Renal cortical epithelial cell (primary cell): ENCODE measurements at regions not wholly inside any gene's neighbourhood (a gene's known extent, or its start where the extent isn't known, plus 50 kb on each side); places are given as distances from the start of the nearest gene placed in this dataset.
A peak's percentile ranks its signal among the peaks of the same experiment; 100 is the strongest.
"Not testable (repeated sequence)": the region's sequence is repeated elsewhere in the genome, so short reads cannot be mapped to it uniquely, and the experiment has no call there.

Experiments
- DNase-seq: peaks from one replicate; pipeline ENCODE4 v3.0.0-alpha.2; 2011; ENCODE audit warnings: low read depth

DNA sequence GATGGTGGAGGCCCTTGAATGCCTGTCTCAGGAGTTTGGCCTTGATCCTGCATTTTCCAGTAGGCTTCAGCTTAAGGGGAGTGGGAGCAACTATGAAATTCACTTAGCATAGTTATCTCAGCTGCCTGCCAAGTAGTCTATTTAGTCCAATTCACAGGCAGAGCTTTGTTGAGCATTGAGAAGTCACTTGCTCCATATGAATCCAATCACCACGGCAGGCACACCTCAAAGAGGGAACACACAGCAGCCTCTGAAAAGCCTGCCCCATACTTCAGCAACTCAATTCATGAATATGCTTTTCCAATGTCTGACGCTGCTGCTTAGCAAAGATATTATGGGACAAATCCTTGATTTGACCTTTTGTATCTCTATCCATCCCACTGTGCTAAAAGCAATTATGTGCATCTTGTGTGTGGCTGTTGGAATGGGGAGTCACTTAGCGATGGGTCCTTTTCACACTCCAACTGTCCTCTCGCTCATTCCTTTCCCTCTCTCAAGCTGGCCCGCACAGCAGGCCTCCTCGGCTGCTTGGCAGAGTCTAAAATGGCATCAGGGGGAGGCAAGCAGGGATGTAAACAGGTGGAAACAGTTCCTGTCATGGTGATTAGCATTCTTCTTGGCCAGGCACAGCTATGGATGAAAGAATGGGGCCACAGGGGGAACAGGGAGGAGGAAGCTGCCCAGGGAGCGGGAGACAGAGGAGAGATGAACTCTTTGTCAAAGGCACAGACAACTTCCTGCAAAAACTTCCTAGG is 56.0 kb upstream of the LRPPRC start:
- DNase-seq = no peak

- no peak for DNase-seq
Observed at GRCh38 chr2:44052584-44052983, 56.8 kb upstream of the LRPPRC start.

- no peak for DNase-seq
Observed at GRCh38 chr2:44053052-44053451, 57.3 kb upstream of the LRPPRC start.

DNA sequence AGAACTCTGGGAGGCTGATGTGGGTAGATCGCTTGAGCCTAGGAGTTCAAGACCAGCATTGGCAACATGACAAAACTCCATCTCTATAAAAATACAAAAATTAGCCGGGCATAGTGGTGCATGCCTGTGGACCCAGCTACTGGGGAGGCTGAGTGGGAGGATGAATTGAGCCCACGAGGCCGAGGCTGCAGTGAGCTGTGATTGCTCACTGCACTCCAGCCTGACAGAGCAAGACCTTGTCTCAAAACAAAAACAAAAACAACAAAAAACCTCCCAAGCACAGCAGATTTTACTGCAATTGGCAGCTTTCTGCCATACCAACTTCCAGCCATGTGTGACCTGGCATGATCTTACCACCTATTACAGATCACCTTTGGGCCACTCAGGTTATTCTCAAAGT is 57.7 kb upstream of the LRPPRC start:
- DNase-seq = peak; percentile 54

- no peak for DNase-seq
Observed at GRCh38 chr2:44055229-44055628, 59.4 kb upstream of the LRPPRC start.

DNA sequence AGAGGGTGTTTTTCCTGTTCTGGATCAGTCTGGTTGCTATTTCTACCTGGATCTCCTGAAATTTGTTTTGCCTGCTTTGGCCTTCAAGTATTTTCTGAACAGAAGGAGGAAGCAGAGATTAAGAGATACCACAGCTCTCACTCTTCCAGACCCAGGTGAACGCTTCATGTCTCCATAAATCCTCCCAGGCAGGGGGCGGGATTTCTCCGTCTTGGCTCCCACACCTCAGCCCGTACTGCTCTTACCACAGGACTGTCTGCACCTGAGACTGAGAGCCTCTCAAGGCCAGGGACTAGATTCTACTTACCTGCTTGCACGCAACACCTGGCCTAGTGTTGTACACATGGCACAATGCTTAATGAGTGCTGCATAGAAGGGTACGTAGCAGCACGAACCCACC is 59.9 kb upstream of the LRPPRC start:
- DNase-seq = no peak

DNA sequence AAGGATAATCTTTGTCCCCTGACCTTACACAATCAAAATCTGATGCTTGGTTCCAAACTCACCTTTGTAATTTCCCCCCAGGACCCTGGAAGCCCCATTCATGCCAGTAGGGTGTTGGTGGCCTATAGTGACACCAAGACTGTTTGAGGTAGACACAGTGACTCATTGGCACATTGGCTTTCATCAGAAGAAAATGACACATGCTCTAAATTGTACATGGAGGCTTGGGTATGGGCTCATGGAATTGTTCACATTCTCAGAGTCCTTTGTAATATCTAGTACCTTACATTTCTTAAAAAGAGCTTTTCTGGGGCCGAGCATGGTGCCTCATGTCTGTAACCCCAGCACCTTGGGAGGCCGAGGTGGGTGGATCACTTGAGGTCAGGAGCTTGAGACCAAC is 61.2 kb upstream of the LRPPRC start:
- no peak for DNase-seq

DNA sequence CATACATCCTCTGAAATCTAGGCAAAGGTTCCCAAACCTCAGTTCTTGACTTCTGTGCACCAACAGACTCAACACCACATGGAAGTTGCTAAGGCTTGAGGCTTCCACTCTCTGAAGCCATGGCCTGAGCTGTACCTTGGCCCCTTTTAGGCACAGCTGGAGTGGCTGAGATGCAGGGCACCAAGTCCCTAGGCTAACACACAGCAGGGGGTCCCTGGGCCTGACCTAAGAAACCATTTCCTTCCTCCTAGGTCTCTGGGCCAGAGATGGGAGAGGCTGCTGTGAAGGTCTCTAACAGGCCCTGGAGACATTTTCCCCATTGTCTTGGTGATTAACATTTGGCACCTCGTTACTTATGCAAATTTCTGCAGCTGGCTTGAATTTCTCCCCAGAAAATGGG is 64.5 kb upstream of the LRPPRC start:
- not testable (repeated sequence) for DNase-seq

- DNase-seq = no peak
Observed at GRCh38 chr2:44060990-44061389, 65.2 kb upstream of the LRPPRC start.

GRCh38 chr2:44061469-44061868 is 65.7 kb upstream of the LRPPRC start:
- no peak for DNase-seq

DNA sequence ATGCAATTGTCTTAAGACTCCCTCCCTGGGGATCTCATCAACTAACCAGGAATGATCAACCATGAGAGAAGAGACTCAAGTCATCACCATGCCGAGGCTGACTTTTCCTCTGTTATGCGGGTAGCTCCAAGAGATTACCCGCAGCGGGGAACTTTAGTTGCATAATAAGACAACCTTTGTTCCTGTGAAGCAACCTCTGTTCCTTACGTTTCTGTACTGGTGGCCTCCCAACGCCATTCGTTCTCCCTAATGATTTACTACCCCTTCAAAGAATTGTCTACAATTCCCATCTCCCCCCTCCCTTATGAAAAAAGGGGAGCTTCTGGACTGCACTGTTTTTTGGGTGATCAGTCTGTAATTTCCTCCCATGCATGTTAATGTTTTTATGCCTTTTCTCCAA is 66.1 kb upstream of the LRPPRC start:
- peak; percentile 66 for DNase-seq

DNA sequence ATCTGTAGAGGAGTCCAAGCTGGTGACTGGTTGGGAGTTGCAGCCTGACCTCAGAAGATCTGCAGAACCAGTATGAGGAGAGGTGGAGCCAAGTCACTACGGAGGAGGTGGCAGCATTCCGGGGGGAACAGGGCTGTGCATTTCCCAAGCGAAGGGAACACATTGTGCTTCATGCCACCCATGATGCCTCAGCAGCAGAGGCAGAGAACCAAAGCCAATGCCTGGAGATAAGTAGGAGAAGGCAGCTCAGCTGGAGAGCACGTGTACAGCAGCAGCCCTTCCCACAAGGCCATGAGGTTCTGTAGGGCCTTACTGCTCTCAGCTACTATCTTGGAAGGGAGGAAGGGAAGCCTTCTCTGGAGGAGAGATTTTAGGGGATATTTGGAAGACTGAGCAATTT is 67.2 kb upstream of the LRPPRC start:
- DNase-seq = no peak

- DNase-seq = not testable (repeated sequence)
Observed at GRCh38 chr2:44064281-44064680, 68.5 kb upstream of the LRPPRC start.

- DNase-seq = not testable (repeated sequence)
Observed at GRCh38 chr2:44067012-44067790, 71.4 kb upstream of the LRPPRC start.

DNA sequence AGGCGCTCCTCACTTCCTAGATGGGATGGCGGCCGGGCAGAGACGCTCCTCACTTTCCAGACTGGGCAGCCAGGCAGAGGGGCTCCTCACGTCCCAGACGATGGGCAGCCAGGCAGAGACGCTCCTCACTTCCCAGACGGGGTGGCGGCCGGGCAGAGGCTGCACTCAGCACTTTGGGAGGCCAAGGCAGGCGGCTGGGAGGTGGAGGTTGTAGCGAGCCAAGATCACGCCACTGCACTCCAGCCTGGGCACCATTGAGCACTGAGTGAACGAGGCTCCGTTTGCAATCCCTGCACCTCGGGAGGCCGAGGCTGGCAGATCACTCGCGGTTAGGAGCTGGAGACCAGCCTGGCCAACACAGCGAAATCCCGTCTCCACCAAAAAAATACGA is 72.0 kb upstream of the LRPPRC start:
- DNase-seq = not testable (repeated sequence)

GRCh38 chr2:44071454-44072046 is 75.8 kb upstream of the LRPPRC start:
- no peak for DNase-seq

DNA sequence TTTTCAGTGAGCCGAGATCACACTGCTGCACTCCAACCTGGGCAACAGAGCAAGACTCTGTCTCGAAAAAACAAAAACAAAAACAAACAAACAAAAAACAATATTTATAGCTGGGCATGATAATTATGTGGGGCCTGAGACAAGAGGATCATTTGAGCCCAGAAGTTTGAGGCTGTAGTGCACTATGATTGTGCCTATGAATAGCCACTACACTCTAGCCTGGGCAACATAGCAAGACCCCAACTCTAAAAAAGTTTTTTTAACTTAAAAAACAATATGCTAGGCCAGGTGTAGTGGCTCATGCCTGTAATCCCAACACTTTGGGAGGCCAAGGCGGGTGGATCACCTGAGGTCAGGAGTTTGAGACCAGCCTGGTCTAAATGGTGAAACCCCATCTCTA is 77.9 kb upstream of the LRPPRC start:
- DNase-seq = not testable (repeated sequence)

DNA sequence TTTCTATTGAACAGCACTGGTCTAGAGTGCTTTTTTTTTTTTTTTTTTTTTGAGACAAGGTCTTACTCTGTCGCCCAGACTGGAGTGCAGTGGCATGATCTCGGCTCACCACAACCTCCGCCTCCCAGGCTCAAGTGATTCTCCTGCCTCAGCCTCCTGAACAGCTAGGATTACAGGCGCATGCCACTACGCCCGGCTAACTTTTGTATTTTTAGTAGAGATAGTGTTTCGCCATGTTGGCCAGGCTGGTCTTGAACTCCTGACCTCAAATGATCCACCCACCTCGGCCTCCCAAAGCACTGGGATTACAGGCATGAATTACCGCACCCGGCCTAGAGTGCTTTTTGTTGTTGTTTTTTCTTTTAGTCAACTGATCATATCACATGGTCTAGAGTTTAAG is 79.0 kb upstream of the LRPPRC start:
- not testable (repeated sequence) for DNase-seq

- peak; percentile 81 for DNase-seq
Observed at GRCh38 chr2:44075541-44075940, 79.8 kb upstream of the LRPPRC start.

GRCh38 chr2:44077942-44078511 is 82.2 kb upstream of the LRPPRC start:
- no peak for DNase-seq

GRCh38 chr2:44079686-44080085 is 83.9 kb upstream of the LRPPRC start:
- DNase-seq = no peak

DNA sequence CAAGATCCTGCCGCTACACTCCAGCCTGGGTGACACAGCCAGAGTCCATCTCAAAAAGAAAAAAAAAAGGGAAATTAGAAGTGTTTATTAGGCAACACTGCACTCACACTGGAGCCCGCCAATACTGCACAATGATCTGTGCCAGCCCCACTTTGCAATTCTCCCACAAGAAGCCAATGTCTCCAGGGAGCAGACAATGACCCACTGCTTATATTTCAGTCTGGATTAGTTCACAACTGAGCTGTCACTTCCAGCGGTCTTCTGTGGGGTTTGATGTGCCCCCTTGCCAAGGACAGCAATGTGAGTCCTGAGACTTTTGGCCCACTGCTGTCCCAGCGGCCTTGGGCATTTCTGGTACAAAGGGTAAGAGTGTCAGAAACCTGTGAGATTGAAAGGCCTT is 85.6 kb upstream of the PPM1B start:
- DNase-seq = no peak

- no peak for DNase-seq
Observed at GRCh38 chr2:44084850-44085249, 83.8 kb upstream of the PPM1B start.
